PC-9 (cell line): ENCODE measurements at regions not wholly inside any gene's neighbourhood (a gene's known extent, or its start where the extent isn't known, plus 50 kb on each side); places are given as distances from the start of the nearest gene placed in this dataset.

Experiments used
- BruUV-seq: library from RNA; stranded (reverse); fragments of 400-500 nt; replicated peaks from 2 replicates; lab custom pipeline; 2021; lab: Mats Ljungman, UMichigan
- CTCF ChIA-PET: fragments of 300-600 bp; sonication (Branson Sonifier 250); formaldehyde crosslinking; loops from one replicate; lab custom pipeline; 2022; ENCODE audit warnings: antibody characterized with exemption; lab: Charles Lee
- POLR2A ChIA-PET: fragments of 300-600 bp; sonication (Branson Sonifier 250); formaldehyde crosslinking; loops from one replicate; lab custom pipeline; 2022; ENCODE audit warnings: antibody characterized with exemption; ENCODE audit not compliant: unreplicated experiment; lab: Charles Lee
- DNase-seq, 2 experiments: peaks; one replicate each; pipeline versions ENCODE4 v3.0.0 to v3.0.0-alpha.2; 2015 to 2022; ENCODE audit warnings: mixed read lengths in 1 of 2
- H2AFZ ChIP-seq: fragments of 200-600 bp; sonication (generic); 2 replicates; pipeline ENCODE4 v1.8.1; 2017; ENCODE audit warnings: antibody characterized with exemption
- H3F3A ChIP-seq: fragments of 200-600 bp; sonication (generic); 2 replicates; pipeline ENCODE4 v1.8.1; 2017; ENCODE audit warnings: antibody characterized with exemption, mild to moderate bottlenecking, low read depth; ENCODE audit not compliant: insufficient read depth
- H3K27ac ChIP-seq: fragments of 200-600 bp; sonication (generic); 2 replicates; pipeline ENCODE4 v1.6.1; 2016; ENCODE audit warnings: mixed run types
- H3K27me3 ChIP-seq: fragments of 200-600 bp; sonication (generic); 2 replicates; pipeline ENCODE4 v1.6.1; 2016; ENCODE audit warnings: low read depth, mixed run types; ENCODE audit not compliant: insufficient read depth
- H3K36me3 ChIP-seq: fragments of 200-600 bp; sonication (generic); 2 replicates; pipeline ENCODE4 v1.6.1; 2016; ENCODE audit warnings: low read depth, mixed run types
- H3K4me1 ChIP-seq: fragments of 200-600 bp; sonication (generic); replicated peaks from 2 replicates; pipeline ENCODE4 v1.6.1; 2016; ENCODE audit warnings: mixed run types; ENCODE audit not compliant: insufficient read depth
- H3K4me2 ChIP-seq: fragments of 200-600 bp; sonication (generic); 2 replicates; pipeline ENCODE4 v1.6.1; 2017; ENCODE audit warnings: mixed run types
- H3K4me3 ChIP-seq: fragments of 200-600 bp; sonication (generic); 2 replicates; pipeline ENCODE4 v1.6.1; 2016; ENCODE audit warnings: mixed run types
- H3K79me2 ChIP-seq: fragments of 200-600 bp; sonication (generic); 2 replicates; pipeline ENCODE4 v1.6.1; 2017; ENCODE audit warnings: low read depth, mixed run types
- H3K9me2 ChIP-seq: fragments of 200-600 bp; sonication (generic); 2 replicates; pipeline ENCODE4 v1.8.1; 2017; ENCODE audit warnings: mild to moderate bottlenecking; ENCODE audit not compliant: insufficient read depth
- H3K9me3 ChIP-seq: fragments of 200-600 bp; sonication (generic); 2 replicates; pipeline ENCODE4 v1.8.1; 2016; ENCODE audit warnings: low read depth; ENCODE audit not compliant: insufficient read depth
- H4K20me1 ChIP-seq: fragments of 200-600 bp; sonication (generic); 2 replicates; pipeline ENCODE4 v1.8.1; 2017; ENCODE audit not compliant: insufficient read depth
- CTCF ChIP-seq: fragments of 200-600 bp; sonication (generic); conservative IDR thresholded peaks from 2 replicates; pipeline ENCODE4 v1.6.1; 2017; ENCODE audit warnings: mixed run types, antibody characterized with exemption, mild to moderate bottlenecking, moderate library complexity
- EZH2 ChIP-seq: fragments of 200-600 bp; sonication (generic); IDR thresholded peaks from 2 replicates; pipeline ENCODE4 v1.8.0; 2017; ENCODE audit warnings: antibody characterized with exemption, low read depth
- intact Hi-C: fragments of 100-400 bp; cut with micrococcal nuclease; formaldehyde crosslinking; loops from one replicate; pipeline ENCODE4 v1.10.0; 2022; ENCODE audit not compliant: unreplicated experiment

GRCh38 chr2:30393510-30393909 is 53.5 kb upstream of the LCLAT1 start:
- ChIA-PET CTCF (no interaction called here), POLR2A (no interaction called here)
- Histone ChIP-seq H3K27ac (no peak overlapping the region), H2AFZ (no peak overlapping the region), H3K9me3 (no peaks in the 10 kb centered on the region), H3K27me3 (peaks cover 9% of the 10 kb centered on the region), H3K4me3 (no peak overlapping the region), H3K36me3 (no peaks in the 10 kb centered on the region), H3K79me2 (no peaks in the 10 kb centered on the region), H4K20me1 (no peaks in the 10 kb centered on the region), H3F3A (peaks cover 6% of the 10 kb centered on the region; the same call in 1 of the 2 replicates), H3K4me2 (no peak overlapping the region), H3K4me1 (peaks cover 7% of the 10 kb centered on the region), H3K9me2 (no peaks in the 10 kb centered on the region)
- BruUV-seq = no TSS peak
- intact Hi-C loops = no loop called here
- no peak for DNase-seq
- TF ChIP-seq CTCF (no peak), EZH2 (no peak)

- peaks cover 10% of the 10 kb centered on the region for H3K4me1 ChIP-seq
- peaks cover 4% of the 10 kb centered on the region for H3K27me3 ChIP-seq
- H3K27ac ChIP-seq = no peak overlapping the region
- H3F3A ChIP-seq = peaks cover 6% of the 10 kb centered on the region; the same call in 1 of the 2 replicates
- no peaks in the 10 kb centered on the region for H3K36me3 ChIP-seq
- no peaks in the 10 kb centered on the region for H3K9me3 ChIP-seq
- ChIA-PET POLR2A (no interaction called here), CTCF (no interaction called here)
- no peaks in the 10 kb centered on the region for H3K9me2 ChIP-seq
- no peak overlapping the region for H3K4me3 ChIP-seq
- TF ChIP-seq EZH2 (no peak), CTCF (no peak)
- H3K79me2 ChIP-seq = no peaks in the 10 kb centered on the region
- no peak for DNase-seq
- H2AFZ ChIP-seq = no peak overlapping the region
- no peak overlapping the region for H3K4me2 ChIP-seq
- intact Hi-C loops = no loop called here
- BruUV-seq = no TSS peak
- no peaks in the 10 kb centered on the region for H4K20me1 ChIP-seq
Measured at GRCh38 chr2:30394096-30394495, 53.0 kb upstream of the LCLAT1 start.

- Histone ChIP-seq H3K9me3 (no peaks in the 10 kb centered on the region), H3K4me3 (no peak overlapping the region), H4K20me1 (no peaks in the 10 kb centered on the region), H3K4me1 (peaks cover 10% of the 10 kb centered on the region), H3K36me3 (no peaks in the 10 kb centered on the region), H3K79me2 (no peaks in the 10 kb centered on the region), H3K27me3 (peaks cover 4% of the 10 kb centered on the region; the same call in 1 of the 2 replicates), H3K9me2 (no peaks in the 10 kb centered on the region), H2AFZ (no peak overlapping the region), H3K4me2 (no peak overlapping the region), H3F3A (peaks cover 6% of the 10 kb centered on the region; the same call in 1 of the 2 replicates), H3K27ac (no peak overlapping the region)
- no peak for DNase-seq
- no TSS peak for BruUV-seq
- TF ChIP-seq CTCF = no peak
- TF ChIP-seq EZH2 = no peak
- intact Hi-C loops = no loop called here
- CTCF ChIA-PET = no interaction called here
- POLR2A ChIA-PET = no interaction called here
Measured at GRCh38 chr2:30396436-30397232, 50.4 kb upstream of the LCLAT1 start.
